A549 (cell line): ENCODE measurements at regions not wholly inside any gene's neighbourhood (a gene's known extent, or its start where the extent isn't known, plus 50 kb on each side); places are given as distances from the start of the nearest gene placed in this dataset.

Source experiments
- CEBPB ChIP-seq, 2 experiments: fragments of >200 bp in 1 of 2; sonication (Bioruptor Twin) in 1 of 2; formaldehyde crosslinking in 1 of 2; IDR thresholded peaks; 2 replicates each; pipeline ENCODE4 v1.6.1; 2012 to 2016
- CHD2 ChIP-seq: fragments of 150-350 bp; IDR thresholded peaks from 2 replicates; pipeline ENCODE4 v1.6.1; 2014; ENCODE audit warnings: low read length; ENCODE audit not compliant: partially characterized antibody
- CHD4 ChIP-seq: fragments of 200-600 bp; sonication (generic); IDR thresholded peaks from 2 replicates; pipeline ENCODE4 v1.6.1; 2016; ENCODE audit warnings: antibody characterized with exemption, mild to moderate bottlenecking, borderline replicate concordance
- CTCF ChIP-seq: fragments of >200 bp; sonication (Bioruptor Twin); formaldehyde crosslinking; IDR thresholded peaks from 3 replicates; pipeline ENCODE4 v1.5.1; 2016
- ELK1 ChIP-seq: fragments of 150-350 bp; IDR thresholded peaks from 2 replicates; pipeline ENCODE4 v1.6.1; 2014; ENCODE audit warnings: low read depth, mild to moderate bottlenecking, low read length
- EP300 ChIP-seq, 2 experiments: fragments of >200 bp; sonication (Bioruptor Twin); formaldehyde crosslinking; IDR thresholded peaks; 2 replicates in 1 of 2; 3 replicates in 1 of 2; pipeline ENCODE4 v1.6.1; 2016 to 2017
- ESRRA ChIP-seq: fragments of 150-350 bp; IDR thresholded peaks from 2 replicates; pipeline ENCODE4 v1.6.1; 2014; ENCODE audit warnings: mild to moderate bottlenecking, low read length, borderline replicate concordance
- PHF8 ChIP-seq: fragments of 200-600 bp; sonication (generic); IDR thresholded peaks from 2 replicates; pipeline ENCODE4 v1.6.1; 2016; ENCODE audit warnings: low read depth, mild to moderate bottlenecking, antibody characterized with exemption, moderate library complexity, borderline replicate concordance
- POLR2A ChIP-seq: IDR thresholded peaks from 2 replicates; pipeline ENCODE4 v1.6.1; 2012; ENCODE audit warnings: mild to moderate bottlenecking, low read length
- REST ChIP-seq: fragments of 200-600 bp; sonication (generic); IDR thresholded peaks from 2 replicates; pipeline ENCODE4 v1.6.1; 2016; ENCODE audit warnings: antibody characterized with exemption, mild to moderate bottlenecking, moderate library complexity
- TF ChIP-seq, protein P1 (sequence below): IDR thresholded peaks from 2 replicates; pipeline ENCODE4 v1.6.1; 2012

DNA sequence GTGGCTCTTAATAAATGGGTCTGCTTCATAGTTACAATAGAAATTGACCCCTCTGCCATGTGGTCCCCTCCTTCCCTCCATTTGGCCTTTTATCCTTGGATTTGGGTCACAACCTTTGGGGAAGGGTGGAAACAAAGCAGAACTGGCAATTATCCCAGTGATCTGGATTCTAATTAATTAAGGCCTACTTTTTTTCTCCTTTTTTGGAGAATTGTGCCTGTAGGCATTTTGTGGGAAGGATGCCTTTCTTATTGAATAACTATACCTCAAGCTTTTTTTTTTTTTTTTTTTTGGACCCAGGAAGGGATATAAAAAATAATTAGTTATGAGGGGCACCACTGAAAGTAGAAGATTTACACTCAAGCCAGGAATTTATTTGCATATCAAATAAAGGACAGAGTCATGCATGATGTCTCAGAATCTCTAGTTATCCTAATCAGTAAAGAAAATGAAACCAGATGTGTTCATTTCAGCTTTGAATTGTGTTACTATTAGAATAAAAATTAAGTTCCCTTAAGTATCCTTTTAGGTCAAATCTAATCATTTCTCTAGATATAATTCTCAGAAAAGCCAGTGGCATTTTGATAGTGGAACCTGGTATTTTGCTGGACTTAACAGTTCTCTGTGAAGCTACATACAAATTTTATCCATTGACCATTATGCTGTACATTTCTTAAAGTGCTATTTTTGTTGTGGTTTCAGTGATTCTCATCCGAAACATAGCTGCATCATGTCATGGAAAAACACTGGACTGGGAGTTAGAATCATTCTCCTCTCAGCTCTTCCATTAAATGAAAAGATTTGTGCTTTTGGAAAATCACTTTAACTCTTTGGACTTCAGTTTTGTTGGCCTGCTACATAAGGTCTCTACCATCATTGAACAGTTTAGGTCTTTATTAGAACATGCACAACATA is 129.3 kb downstream of the KCNRG start:
- TF ChIP-seq CTCF = no peak
- no peak for TF ChIP-seq EP300 (IDR thresholded peaks at IDR 0.05)
- no peak for TF ChIP-seq CHD2
- TF ChIP-seq ELK1 = no peak
- no peak for TF ChIP-seq ESRRA
- TF ChIP-seq CHD4 = no peak
- no peak for TF ChIP-seq CEBPB (IDR thresholded peaks at IDR 0.05)
- TF ChIP-seq REST = no peak
- TF ChIP-seq POLR2A = no peak
- TF ChIP-seq, protein P1, sequence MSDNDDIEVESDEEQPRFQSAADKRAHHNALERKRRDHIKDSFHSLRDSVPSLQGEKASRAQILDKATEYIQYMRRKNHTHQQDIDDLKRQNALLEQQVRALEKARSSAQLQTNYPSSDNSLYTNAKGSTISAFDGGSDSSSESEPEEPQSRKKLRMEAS = no peak
- TF ChIP-seq PHF8 = no peak
